Panc1 (cell line): ENCODE measurements at regions not wholly inside any gene's neighbourhood (a gene's known extent, or its start where the extent isn't known, plus 50 kb on each side); places are given as distances from the start of the nearest gene placed in this dataset.

Source experiments
- POLR2AphosphoS5 ChIP-seq: IDR thresholded peaks from 2 replicates; pipeline ENCODE4 v1.6.1; 2012; ENCODE audit warnings: mild to moderate bottlenecking, low read depth, low read length, moderate library complexity
- SIN3A ChIP-seq: IDR thresholded peaks from 2 replicates; pipeline ENCODE4 v1.6.1; 2012; ENCODE audit warnings: low read depth, mild to moderate bottlenecking, low read length, moderate library complexity, borderline replicate concordance; ENCODE audit not compliant: insufficient read depth
- TCF7L2 ChIP-seq: IDR thresholded peaks from 2 replicates; pipeline ENCODE4 v1.6.1; 2011; ENCODE audit warnings: mild to moderate bottlenecking, low read depth, low read length, inconsistent platforms
- TF ChIP-seq, protein P1 (sequence below): fragments of 450-650 bp; IDR thresholded peaks from 2 replicates; pipeline ENCODE4 v1.5.1; 2017; ENCODE audit warnings: mild to moderate bottlenecking
- TF ChIP-seq, protein P2 (sequence below), 2 experiments: IDR thresholded peaks; 2 replicates each; pipeline ENCODE4 v1.6.1; 2011 to 2012; ENCODE audit warnings: low read depth in 2 of 2, control low read depth in 1 of 2, low read length in 1 of 2, mild to moderate bottlenecking in 1 of 2, moderate library complexity in 1 of 2; ENCODE audit not compliant: insufficient read depth in 1 of 2

DNA sequence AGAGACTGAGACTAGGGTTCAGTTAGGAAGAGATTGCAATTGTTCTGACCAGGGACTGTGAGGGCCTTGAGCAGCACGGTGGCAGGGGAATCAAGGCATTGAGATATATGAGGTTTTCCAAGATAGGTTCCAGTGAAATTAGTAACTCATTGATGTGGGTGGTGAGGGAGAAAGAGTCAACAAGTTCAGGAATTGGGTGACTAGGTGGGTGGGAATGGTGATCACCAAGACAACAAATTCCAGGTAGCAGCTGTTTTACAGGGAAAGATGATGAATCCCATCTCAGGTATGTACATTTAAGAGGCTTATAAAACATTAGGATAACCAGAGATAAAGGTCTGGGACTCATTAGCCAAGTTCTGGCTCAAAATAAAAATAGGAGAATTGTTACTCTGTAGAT, 251.5 kb upstream of the MGAT5 start:
- TF ChIP-seq, protein P1, sequence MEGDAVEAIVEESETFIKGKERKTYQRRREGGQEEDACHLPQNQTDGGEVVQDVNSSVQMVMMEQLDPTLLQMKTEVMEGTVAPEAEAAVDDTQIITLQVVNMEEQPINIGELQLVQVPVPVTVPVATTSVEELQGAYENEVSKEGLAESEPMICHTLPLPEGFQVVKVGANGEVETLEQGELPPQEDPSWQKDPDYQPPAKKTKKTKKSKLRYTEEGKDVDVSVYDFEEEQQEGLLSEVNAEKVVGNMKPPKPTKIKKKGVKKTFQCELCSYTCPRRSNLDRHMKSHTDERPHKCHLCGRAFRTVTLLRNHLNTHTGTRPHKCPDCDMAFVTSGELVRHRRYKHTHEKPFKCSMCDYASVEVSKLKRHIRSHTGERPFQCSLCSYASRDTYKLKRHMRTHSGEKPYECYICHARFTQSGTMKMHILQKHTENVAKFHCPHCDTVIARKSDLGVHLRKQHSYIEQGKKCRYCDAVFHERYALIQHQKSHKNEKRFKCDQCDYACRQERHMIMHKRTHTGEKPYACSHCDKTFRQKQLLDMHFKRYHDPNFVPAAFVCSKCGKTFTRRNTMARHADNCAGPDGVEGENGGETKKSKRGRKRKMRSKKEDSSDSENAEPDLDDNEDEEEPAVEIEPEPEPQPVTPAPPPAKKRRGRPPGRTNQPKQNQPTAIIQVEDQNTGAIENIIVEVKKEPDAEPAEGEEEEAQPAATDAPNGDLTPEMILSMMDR: no peak
- TF ChIP-seq POLR2AphosphoS5 (no peak), SIN3A (no peak), TCF7L2 (no peak)
- TF ChIP-seq, protein P2, sequence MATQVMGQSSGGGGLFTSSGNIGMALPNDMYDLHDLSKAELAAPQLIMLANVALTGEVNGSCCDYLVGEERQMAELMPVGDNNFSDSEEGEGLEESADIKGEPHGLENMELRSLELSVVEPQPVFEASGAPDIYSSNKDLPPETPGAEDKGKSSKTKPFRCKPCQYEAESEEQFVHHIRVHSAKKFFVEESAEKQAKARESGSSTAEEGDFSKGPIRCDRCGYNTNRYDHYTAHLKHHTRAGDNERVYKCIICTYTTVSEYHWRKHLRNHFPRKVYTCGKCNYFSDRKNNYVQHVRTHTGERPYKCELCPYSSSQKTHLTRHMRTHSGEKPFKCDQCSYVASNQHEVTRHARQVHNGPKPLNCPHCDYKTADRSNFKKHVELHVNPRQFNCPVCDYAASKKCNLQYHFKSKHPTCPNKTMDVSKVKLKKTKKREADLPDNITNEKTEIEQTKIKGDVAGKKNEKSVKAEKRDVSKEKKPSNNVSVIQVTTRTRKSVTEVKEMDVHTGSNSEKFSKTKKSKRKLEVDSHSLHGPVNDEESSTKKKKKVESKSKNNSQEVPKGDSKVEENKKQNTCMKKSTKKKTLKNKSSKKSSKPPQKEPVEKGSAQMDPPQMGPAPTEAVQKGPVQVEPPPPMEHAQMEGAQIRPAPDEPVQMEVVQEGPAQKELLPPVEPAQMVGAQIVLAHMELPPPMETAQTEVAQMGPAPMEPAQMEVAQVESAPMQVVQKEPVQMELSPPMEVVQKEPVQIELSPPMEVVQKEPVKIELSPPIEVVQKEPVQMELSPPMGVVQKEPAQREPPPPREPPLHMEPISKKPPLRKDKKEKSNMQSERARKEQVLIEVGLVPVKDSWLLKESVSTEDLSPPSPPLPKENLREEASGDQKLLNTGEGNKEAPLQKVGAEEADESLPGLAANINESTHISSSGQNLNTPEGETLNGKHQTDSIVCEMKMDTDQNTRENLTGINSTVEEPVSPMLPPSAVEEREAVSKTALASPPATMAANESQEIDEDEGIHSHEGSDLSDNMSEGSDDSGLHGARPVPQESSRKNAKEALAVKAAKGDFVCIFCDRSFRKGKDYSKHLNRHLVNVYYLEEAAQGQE (IDR thresholded peaks at IDR 0.05; ENCODE audit: insufficient read depth in 1 of 2, low read depth in 2 of 2, low read length in 1 of 2): no peak
